ENCODE measurements at regions not wholly inside any gene's neighbourhood (a gene's known extent, or its start where the extent isn't known, plus 50 kb on each side); places are given as distances from the start of the nearest gene placed in this dataset.

GRCh38 chr12:125286005-125286727, 220.9 kb downstream of the AACS start:
- no peaks in the 10 kb centered on the region for H3K27me3 ChIP-seq
- H3K27ac ChIP-seq, result no peak overlapping the region
- DNase-seq (ENCODE audit: low read depth in 1 of 2, low spot score in 1 of 2), result no peak
- H3K4me1 ChIP-seq (ENCODE audit: low read depth), result no peaks in the 10 kb centered on the region
- no peak overlapping the region for H3K4me3 ChIP-seq
- H3K36me3 ChIP-seq, result no peaks in the 10 kb centered on the region
- no peak for TF ChIP-seq CTCF (IDR thresholded peaks at IDR 0.05; ENCODE audit: low read depth, low read length)
- H3K9me3 ChIP-seq (ENCODE audit: low read depth), result no peaks in the 10 kb centered on the region

- no peaks in the 10 kb centered on the region for H3K36me3 ChIP-seq
- no peak overlapping the region for H3K27ac ChIP-seq
- H3K27me3 ChIP-seq, result no peaks in the 10 kb centered on the region
- H3K4me3 ChIP-seq, result no peak overlapping the region
- H3K9me3 ChIP-seq (ENCODE audit: low read depth), result no peaks in the 10 kb centered on the region
- TF ChIP-seq CTCF (IDR thresholded peaks at IDR 0.05; ENCODE audit: low read depth, low read length), result no peak
- H3K4me1 ChIP-seq (ENCODE audit: low read depth), result no peaks in the 10 kb centered on the region
- DNase-seq (ENCODE audit: low read depth in 1 of 2, low spot score in 1 of 2), result no peak
Measured at GRCh38 chr12:125287155-125287847, 222.1 kb downstream of the AACS start.

GRCh38 chr12:125288931-125289928, 224.0 kb downstream of the AACS start:
- no peak for TF ChIP-seq CTCF (IDR thresholded peaks at IDR 0.05; ENCODE audit: low read depth, low read length)
- H3K9me3 ChIP-seq (ENCODE audit: low read depth), result no peaks in the 10 kb centered on the region
- no peak overlapping the region for H3K27ac ChIP-seq
- H3K4me3 ChIP-seq, result no peak overlapping the region
- no peaks in the 10 kb centered on the region for H3K4me1 ChIP-seq (ENCODE audit: low read depth)
- no peak for DNase-seq (ENCODE audit: low read depth in 1 of 2, low spot score in 1 of 2)
- H3K36me3 ChIP-seq, result no peaks in the 10 kb centered on the region
- H3K27me3 ChIP-seq, result no peaks in the 10 kb centered on the region

GRCh38 chr12:125289970-125290369, 224.7 kb downstream of the AACS start:
- Histone ChIP-seq H3K4me1 (ENCODE audit: low read depth) (no peaks in the 10 kb centered on the region), H3K27me3 (no peaks in the 10 kb centered on the region), H3K4me3 (no peak overlapping the region), H3K9me3 (ENCODE audit: low read depth) (no peaks in the 10 kb centered on the region), H3K36me3 (no peaks in the 10 kb centered on the region), H3K27ac (no peak overlapping the region)
- no peak for DNase-seq (ENCODE audit: low read depth in 1 of 2, low spot score in 1 of 2)
- TF ChIP-seq CTCF (IDR thresholded peaks at IDR 0.05; ENCODE audit: low read depth, low read length), result no peak

GRCh38 chr12:125292700-125293099, 227.5 kb downstream of the AACS start:
- no peaks in the 10 kb centered on the region for H3K27me3 ChIP-seq
- DNase-seq (ENCODE audit: low read depth in 1 of 2, low spot score in 1 of 2), result no peak
- no peaks in the 10 kb centered on the region for H3K4me1 ChIP-seq (ENCODE audit: low read depth)
- H3K36me3 ChIP-seq, result no peaks in the 10 kb centered on the region
- H3K4me3 ChIP-seq, result no peak overlapping the region
- no peak overlapping the region for H3K27ac ChIP-seq
- no peaks in the 10 kb centered on the region for H3K9me3 ChIP-seq (ENCODE audit: low read depth)
- TF ChIP-seq CTCF (IDR thresholded peaks at IDR 0.05; ENCODE audit: low read depth, low read length), result no peak
